A673 (cell line): ENCODE measurements at regions not wholly inside any gene's neighbourhood (a gene's known extent, or its start where the extent isn't known, plus 50 kb on each side); places are given as distances from the start of the nearest gene placed in this dataset.

ENCODE experiments used
- EZH2 ChIP-seq: fragments of 200-600 bp; sonication (generic); IDR thresholded peaks from 2 replicates; pipeline ENCODE4 v1.6.1; 2017; ENCODE audit warnings: borderline replicate concordance, low read depth, mild to moderate bottlenecking, mixed read lengths, antibody characterized with exemption, low read length; ENCODE audit not compliant: poor library complexity, severe bottlenecking
- TF ChIP-seq, protein P1 (sequence below): fragments of 300-800, 200-600 bp; sonication (generic); conservative IDR thresholded peaks from 2 replicates; pipeline ENCODE4 v1.5.1; 2017; ENCODE audit warnings: low read depth, mild to moderate bottlenecking, antibody characterized with exemption, low read length, moderate library complexity, mixed read lengths

- TF ChIP-seq, protein P1, sequence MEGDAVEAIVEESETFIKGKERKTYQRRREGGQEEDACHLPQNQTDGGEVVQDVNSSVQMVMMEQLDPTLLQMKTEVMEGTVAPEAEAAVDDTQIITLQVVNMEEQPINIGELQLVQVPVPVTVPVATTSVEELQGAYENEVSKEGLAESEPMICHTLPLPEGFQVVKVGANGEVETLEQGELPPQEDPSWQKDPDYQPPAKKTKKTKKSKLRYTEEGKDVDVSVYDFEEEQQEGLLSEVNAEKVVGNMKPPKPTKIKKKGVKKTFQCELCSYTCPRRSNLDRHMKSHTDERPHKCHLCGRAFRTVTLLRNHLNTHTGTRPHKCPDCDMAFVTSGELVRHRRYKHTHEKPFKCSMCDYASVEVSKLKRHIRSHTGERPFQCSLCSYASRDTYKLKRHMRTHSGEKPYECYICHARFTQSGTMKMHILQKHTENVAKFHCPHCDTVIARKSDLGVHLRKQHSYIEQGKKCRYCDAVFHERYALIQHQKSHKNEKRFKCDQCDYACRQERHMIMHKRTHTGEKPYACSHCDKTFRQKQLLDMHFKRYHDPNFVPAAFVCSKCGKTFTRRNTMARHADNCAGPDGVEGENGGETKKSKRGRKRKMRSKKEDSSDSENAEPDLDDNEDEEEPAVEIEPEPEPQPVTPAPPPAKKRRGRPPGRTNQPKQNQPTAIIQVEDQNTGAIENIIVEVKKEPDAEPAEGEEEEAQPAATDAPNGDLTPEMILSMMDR, result no peak
- TF ChIP-seq EZH2, result no peak
Measured at GRCh38 chr12:72084880-72085279, 146.2 kb downstream of the TPH2 start.
